ENCODE measurements at regions not wholly inside any gene's neighbourhood (a gene's known extent, or its start where the extent isn't known, plus 50 kb on each side); places are given as distances from the start of the nearest gene placed in this dataset.

GRCh38 chr6:139940741-139941729 lies 566.6 kb upstream of the CITED2 start:
- H3K27ac Mint-ChIP-seq: peak overlapping the region; percentile 78; the same call in 1 of the 2 replicates
- H3K36me3 Mint-ChIP-seq (ENCODE audit: low read depth): peaks cover 18% of the 10 kb centered on the region
- TF ChIP-seq CTCF (IDR thresholded peaks at IDR 0.05): no peak
- H3K9me3 Mint-ChIP-seq: no peaks in the 10 kb centered on the region
- peaks cover 42% of the 10 kb centered on the region for H3K4me1 Mint-ChIP-seq (ENCODE audit: low read depth)
- H3K27me3 Mint-ChIP-seq (ENCODE audit: insufficient read depth): no peaks in the 10 kb centered on the region
- peak overlapping the region; percentile 54; the same call in 1 of the 2 replicates for H3K4me3 Mint-ChIP-seq
- no peak for DNase-seq

GRCh38 chr6:139939189-139939979 lies 564.9 kb upstream of the CITED2 start:
- Mint-ChIP-seq H3K9me3 (no peaks in the 10 kb centered on the region), H3K27ac (no peak overlapping the region), H3K4me3 (no peak overlapping the region), H3K36me3 (ENCODE audit: low read depth) (peaks cover 13% of the 10 kb centered on the region; the same call in 1 of the 2 replicates), H3K4me1 (ENCODE audit: low read depth) (peaks cover 41% of the 10 kb centered on the region), H3K27me3 (ENCODE audit: insufficient read depth) (no peaks in the 10 kb centered on the region)
- DNase-seq: no peak
- TF ChIP-seq CTCF (IDR thresholded peaks at IDR 0.05): no peak

- H3K27me3 Mint-ChIP-seq (ENCODE audit: insufficient read depth): no peaks in the 10 kb centered on the region
- no peak overlapping the region for H3K4me3 Mint-ChIP-seq
- no peak overlapping the region for H3K27ac Mint-ChIP-seq
- TF ChIP-seq CTCF (IDR thresholded peaks at IDR 0.05): no peak
- no peaks in the 10 kb centered on the region for H3K9me3 Mint-ChIP-seq
- no peak for DNase-seq
- H3K4me1 Mint-ChIP-seq (ENCODE audit: low read depth): peaks cover 14% of the 10 kb centered on the region
- H3K36me3 Mint-ChIP-seq (ENCODE audit: low read depth): 0 out of 2 replicates have a peak, but pooled peaks cover 3% of the 10 kb centered on the region
These were observed 558.2 kb upstream of the CITED2 start for GRCh38 chr6:139932671-139933070.

- H3K9me3 Mint-ChIP-seq: no peaks in the 10 kb centered on the region
These were observed 557.3 kb upstream of the CITED2 start for GRCh38 chr6:139931747-139932146.

More at GRCh38 chr6:139931747-139932146, 557.3 kb upstream of the CITED2 start:
- DNase-seq: no peak
- peaks cover 24% of the 10 kb centered on the region for H3K4me1 Mint-ChIP-seq (ENCODE audit: low read depth)
- H3K27me3 Mint-ChIP-seq (ENCODE audit: insufficient read depth): no peaks in the 10 kb centered on the region
- TF ChIP-seq CTCF (IDR thresholded peaks at IDR 0.05): no peak
- no peak overlapping the region for H3K4me3 Mint-ChIP-seq
- 0 out of 2 replicates have a peak, but pooled peaks cover 3% of the 10 kb centered on the region for H3K36me3 Mint-ChIP-seq (ENCODE audit: low read depth)
- no peak overlapping the region for H3K27ac Mint-ChIP-seq

Measured in HFFc6 (cell line).